ENCODE measurements at regions not wholly inside any gene's neighbourhood (a gene's known extent, or its start where the extent isn't known, plus 50 kb on each side); places are given as distances from the start of the nearest gene placed in this dataset.
"Not testable (repeated sequence)": the region's sequence is repeated elsewhere in the genome, so short reads cannot be mapped to it uniquely, and the experiment has no call there.

DNA sequence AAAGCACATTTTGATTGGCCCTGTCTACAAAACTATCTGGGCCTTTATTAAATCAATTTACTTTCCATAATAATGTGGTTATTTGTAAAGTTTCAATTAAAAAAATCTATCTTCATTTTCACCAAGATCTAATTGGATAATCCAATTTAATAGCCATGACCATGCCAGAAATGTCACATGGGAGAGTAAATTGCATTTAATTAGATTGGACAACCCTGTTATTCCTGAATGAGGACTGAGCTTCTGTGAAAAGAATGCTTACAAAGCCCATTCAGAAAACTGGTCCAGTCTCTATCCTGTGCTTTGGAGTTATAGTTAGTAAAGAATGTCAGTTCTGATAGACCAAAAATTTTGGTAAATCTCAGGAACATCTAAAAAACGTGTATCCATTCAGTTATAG, 541.9 kb upstream of the ANO5 start:
- CTCF ChIA-PET, result no interaction called here
- no peak for DNase-seq (ENCODE audit: extremely low spot score)
- POLR2A ChIA-PET, result no interaction called here
- TF ChIP-seq ARNT (IDR thresholded peaks at IDR 0.05) (no peak), CTBP1 (IDR thresholded peaks at IDR 0.05; ENCODE audit: borderline replicate concordance) (no peak)

DNA sequence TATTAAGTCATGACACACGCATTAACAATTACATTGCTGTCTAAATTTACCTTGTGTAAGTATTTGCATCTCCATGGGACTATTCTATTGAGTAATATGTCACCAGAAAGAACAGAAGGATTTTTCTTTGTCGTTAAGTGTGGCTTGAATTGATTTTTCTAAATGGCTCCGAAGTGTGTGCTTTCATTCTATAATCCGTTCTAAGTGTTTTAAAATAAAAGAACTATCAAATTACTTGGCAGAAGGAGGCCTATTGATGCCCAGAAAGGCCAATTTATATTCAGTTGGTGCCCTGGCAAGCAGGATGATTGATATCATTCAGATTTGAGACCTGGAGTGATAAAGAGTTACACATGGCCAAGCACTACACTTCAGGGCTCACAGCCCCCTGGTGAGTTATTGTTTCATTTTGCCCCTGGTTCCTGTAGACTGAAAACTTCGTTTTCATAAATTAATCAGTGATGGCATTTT, 538.9 kb upstream of the ANO5 start:
- TF ChIP-seq HDGF (IDR thresholded peaks at IDR 0.05; ENCODE audit: borderline replicate concordance) (no peak), ELF4 (IDR thresholded peaks at IDR 0.05) (no peak), SUZ12 (IDR thresholded peaks at IDR 0.05) (no peak), NFRKB (IDR thresholded peaks at IDR 0.05) (no peak), SP1 (IDR thresholded peaks at IDR 0.05) (no peak), LEF1 (IDR thresholded peaks at IDR 0.05; ENCODE audit: borderline replicate concordance) (no peak), BHLHE40 (IDR thresholded peaks at IDR 0.05; ENCODE audit: borderline replicate concordance) (no peak), FOXM1 (IDR thresholded peaks at IDR 0.05; ENCODE audit: borderline replicate concordance) (no peak), ZNF384 (IDR thresholded peaks at IDR 0.05) (no peak), TARDBP (IDR thresholded peaks at IDR 0.05) (no peak), ARNT (IDR thresholded peaks at IDR 0.05) (no peak), L3MBTL2 (conservative IDR thresholded peaks at IDR 0.05) (no peak), FOXA1 (IDR thresholded peaks at IDR 0.05) (no peak), CTBP1 (IDR thresholded peaks at IDR 0.05; ENCODE audit: borderline replicate concordance) (no peak)
- TF ChIP-seq, protein P1, sequence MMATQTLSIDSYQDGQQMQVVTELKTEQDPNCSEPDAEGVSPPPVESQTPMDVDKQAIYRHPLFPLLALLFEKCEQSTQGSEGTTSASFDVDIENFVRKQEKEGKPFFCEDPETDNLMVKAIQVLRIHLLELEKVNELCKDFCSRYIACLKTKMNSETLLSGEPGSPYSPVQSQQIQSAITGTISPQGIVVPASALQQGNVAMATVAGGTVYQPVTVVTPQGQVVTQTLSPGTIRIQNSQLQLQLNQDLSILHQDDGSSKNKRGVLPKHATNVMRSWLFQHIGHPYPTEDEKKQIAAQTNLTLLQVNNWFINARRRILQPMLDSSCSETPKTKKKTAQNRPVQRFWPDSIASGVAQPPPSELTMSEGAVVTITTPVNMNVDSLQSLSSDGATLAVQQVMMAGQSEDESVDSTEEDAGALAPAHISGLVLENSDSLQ (IDR thresholded peaks at IDR 0.05), result no peak
- no peak for DNase-seq (ENCODE audit: extremely low spot score)
- POLR2A ChIA-PET, result no interaction called here
- CTCF ChIA-PET, result no interaction called here

DNA sequence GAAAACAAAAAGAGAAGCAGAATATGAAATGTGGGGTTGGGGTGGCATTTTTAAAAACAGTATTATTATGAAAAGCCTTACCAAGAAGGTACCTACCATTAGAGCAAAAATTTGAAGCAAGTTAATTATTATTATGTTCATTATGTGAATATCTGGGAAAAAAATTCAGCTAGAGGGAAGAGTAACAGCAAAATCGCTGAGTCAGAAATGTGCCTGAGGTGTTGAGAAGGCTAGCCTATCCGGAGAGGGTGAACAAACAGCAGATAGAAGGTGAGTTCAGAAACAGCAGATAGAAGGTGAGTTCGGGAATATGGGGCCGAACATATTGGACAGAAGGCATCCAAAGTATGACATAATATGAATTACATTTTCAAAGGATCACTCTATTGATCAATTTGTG, 536.8 kb upstream of the ANO5 start:
- POLR2A ChIA-PET, result no interaction called here
- CTCF ChIA-PET, result no interaction called here
- no peak for DNase-seq (ENCODE audit: extremely low spot score)
- TF ChIP-seq SUZ12 (IDR thresholded peaks at IDR 0.05), result no peak

GRCh38 chr11:21658654-21659193, 534.2 kb upstream of the ANO5 start:
- TF ChIP-seq SP1 (IDR thresholded peaks at IDR 0.05), result no peak
- TF ChIP-seq FOXM1 (IDR thresholded peaks at IDR 0.05; ENCODE audit: borderline replicate concordance), result no peak
- no peak for TF ChIP-seq FOXK2 (IDR thresholded peaks at IDR 0.05)
- no peak for TF ChIP-seq TARDBP (IDR thresholded peaks at IDR 0.05)
- TF ChIP-seq FOXA1 (IDR thresholded peaks at IDR 0.05), result no peak
- no peak for TF ChIP-seq ELF4 (IDR thresholded peaks at IDR 0.05)
- TF ChIP-seq ZNF384 (IDR thresholded peaks at IDR 0.05), result no peak
- TF ChIP-seq BHLHE40 (IDR thresholded peaks at IDR 0.05; ENCODE audit: borderline replicate concordance), result no peak
- TF ChIP-seq ARNT (IDR thresholded peaks at IDR 0.05), result no peak
- no peak for TF ChIP-seq HDGF (IDR thresholded peaks at IDR 0.05; ENCODE audit: borderline replicate concordance)
- TF ChIP-seq LEF1 (IDR thresholded peaks at IDR 0.05; ENCODE audit: borderline replicate concordance), result no peak
- no peak for TF ChIP-seq SUZ12 (IDR thresholded peaks at IDR 0.05)
- no peak for TF ChIP-seq NFRKB (IDR thresholded peaks at IDR 0.05)
- no peak for TF ChIP-seq L3MBTL2 (conservative IDR thresholded peaks at IDR 0.05)
- no peak for DNase-seq (ENCODE audit: extremely low spot score)
- POLR2A ChIA-PET, result no interaction called here
- CTCF ChIA-PET, result no interaction called here

DNA sequence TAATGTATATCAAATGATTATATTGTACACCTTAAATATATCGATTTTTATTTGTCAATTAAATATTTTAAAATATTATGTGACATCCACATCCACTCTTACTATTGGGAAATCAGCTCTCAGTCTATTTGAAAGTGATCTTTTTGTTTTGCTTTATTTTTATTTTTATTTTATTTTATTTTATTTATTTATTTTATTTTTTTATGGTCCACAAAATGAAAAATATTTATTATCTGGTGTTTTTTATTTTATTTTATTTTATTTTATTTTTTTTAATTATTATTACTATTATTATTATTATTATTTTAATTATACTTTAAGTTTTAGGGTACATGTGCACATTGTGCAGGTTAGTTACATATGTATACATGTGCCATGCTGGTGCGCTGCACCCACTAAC, 533.5 kb upstream of the ANO5 start:
- CTCF ChIA-PET; DNase-seq (ENCODE audit: extremely low spot score); POLR2A ChIA-PET: not testable (repeated sequence)

DNA sequence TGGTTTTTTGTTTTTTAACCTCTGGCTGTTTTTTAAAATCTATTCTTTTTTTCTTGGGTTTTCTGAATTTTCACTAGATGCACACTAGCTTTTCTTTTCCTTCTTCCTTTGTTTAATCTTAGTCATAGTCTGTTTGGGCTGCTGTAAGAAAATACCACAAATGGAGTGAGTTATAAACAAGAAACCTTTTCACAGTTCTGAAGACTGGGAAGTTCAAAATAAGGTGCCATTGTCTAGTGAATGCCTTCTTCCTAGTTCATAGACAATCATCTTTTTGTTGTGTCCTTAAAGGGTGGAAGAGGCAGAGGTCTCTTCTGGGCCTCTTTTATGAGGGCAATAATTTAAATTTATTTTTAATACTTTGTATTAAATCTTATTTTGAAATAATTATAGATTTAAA, 532.9 kb upstream of the ANO5 start:
- POLR2A ChIA-PET, result no interaction called here
- CTCF ChIA-PET, result no interaction called here

GRCh38 chr11:21675049-21675616, 517.8 kb upstream of the ANO5 start:
- TF ChIP-seq, protein P1 (IDR thresholded peaks at IDR 0.05), result no peak
- TF ChIP-seq ARNT (IDR thresholded peaks at IDR 0.05) (no peak), BHLHE40 (IDR thresholded peaks at IDR 0.05; ENCODE audit: borderline replicate concordance) (no peak), ELF4 (IDR thresholded peaks at IDR 0.05) (no peak), LEF1 (IDR thresholded peaks at IDR 0.05; ENCODE audit: borderline replicate concordance) (no peak), CTBP1 (IDR thresholded peaks at IDR 0.05; ENCODE audit: borderline replicate concordance) (no peak), HDGF (IDR thresholded peaks at IDR 0.05; ENCODE audit: borderline replicate concordance) (no peak)
- ChIA-PET POLR2A (no interaction called here), CTCF (no interaction called here)
- DNase-seq (ENCODE audit: extremely low spot score), result no peak

More for the DNA sequence above, 532.9 kb upstream of the ANO5 start:
- no peak for DNase-seq (ENCODE audit: extremely low spot score)
- TF ChIP-seq LEF1 (IDR thresholded peaks at IDR 0.05; ENCODE audit: borderline replicate concordance) (no peak), NFRKB (IDR thresholded peaks at IDR 0.05) (no peak), ZNF384 (IDR thresholded peaks at IDR 0.05) (no peak)

DNA sequence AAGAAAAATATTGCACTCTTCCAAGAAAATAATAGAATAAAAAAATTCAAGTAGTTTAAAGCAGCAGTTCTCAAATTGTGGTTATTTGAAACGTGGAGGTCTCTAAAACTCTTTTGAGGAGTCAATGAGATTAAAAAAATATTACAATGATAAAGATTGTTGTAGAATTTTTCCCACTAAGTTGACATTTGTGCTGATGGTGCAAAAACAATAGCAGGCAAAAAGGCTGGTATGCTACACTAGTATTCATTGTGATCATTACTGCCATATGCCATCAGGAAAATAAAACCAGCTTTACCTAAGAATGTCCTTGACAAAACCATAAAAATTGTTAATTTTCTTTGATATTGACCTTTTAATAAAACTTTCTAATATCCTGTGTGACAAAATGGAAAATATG, 505.2 kb upstream of the ANO5 start:
- DNase-seq (ENCODE audit: extremely low spot score), result no peak
- ChIA-PET POLR2A (no interaction called here), CTCF (no interaction called here)
- TF ChIP-seq SUZ12 (IDR thresholded peaks at IDR 0.05) (no peak), BHLHE40 (IDR thresholded peaks at IDR 0.05; ENCODE audit: borderline replicate concordance) (no peak), ZNF384 (IDR thresholded peaks at IDR 0.05) (no peak), NFRKB (IDR thresholded peaks at IDR 0.05) (no peak), L3MBTL2 (conservative IDR thresholded peaks at IDR 0.05) (no peak), TARDBP (IDR thresholded peaks at IDR 0.05) (no peak), FOXA1 (IDR thresholded peaks at IDR 0.05) (no peak), SP1 (IDR thresholded peaks at IDR 0.05) (no peak), ARNT (IDR thresholded peaks at IDR 0.05) (no peak), CTBP1 (IDR thresholded peaks at IDR 0.05; ENCODE audit: borderline replicate concordance) (no peak), ELF4 (IDR thresholded peaks at IDR 0.05) (no peak)

Measured in HEK293T (cell line).